Ecto neural progenitor cell (in vitro differentiated cells): ENCODE measurements at regions not wholly inside any gene's neighbourhood (a gene's known extent, or its start where the extent isn't known, plus 50 kb on each side); places are given as distances from the start of the nearest gene placed in this dataset.
"Not testable (repeated sequence)": the region's sequence is repeated elsewhere in the genome, so short reads cannot be mapped to it uniquely, and the experiment has no call there.

ENCODE experiments used
- DNase-seq: peaks from one replicate; pipeline ENCODE4 v3.0.0-alpha.2; 2018; ENCODE audit warnings: low spot score

DNA sequence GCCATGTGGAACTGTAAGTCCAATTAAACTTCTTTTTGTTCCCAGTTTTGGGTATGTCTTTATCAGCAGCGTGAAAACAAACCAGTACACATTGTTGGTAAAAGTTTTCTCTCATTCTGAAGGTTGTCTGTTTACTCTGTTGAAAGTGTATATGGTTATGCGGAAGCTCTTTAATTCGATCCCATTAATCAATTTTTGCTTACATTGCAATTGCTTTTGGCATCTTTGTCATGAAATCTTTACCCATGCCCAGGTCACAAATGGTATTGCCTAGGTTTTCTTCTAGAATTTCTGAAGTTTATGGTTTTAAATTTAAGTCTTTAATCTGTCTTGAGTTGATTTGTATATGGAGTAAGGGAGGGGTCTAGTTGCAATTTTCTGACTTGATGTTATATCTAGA lies 1901.9 kb downstream of the MAT2B start:
- no peak for DNase-seq

GRCh38 chr5:165410476-165410875 lies 1905.1 kb downstream of the MAT2B start:
- DNase-seq, result no peak

GRCh38 chr5:165411532-165411931 lies 1906.1 kb downstream of the MAT2B start:
- not testable (repeated sequence) for DNase-seq

GRCh38 chr5:165420493-165420892 lies 1915.1 kb downstream of the MAT2B start:
- DNase-seq, result no peak

- DNase-seq, result no peak
These were observed 1918.4 kb downstream of the MAT2B start for GRCh38 chr5:165423697-165424299.

- DNase-seq, result no peak
These were observed 1920.2 kb downstream of the MAT2B start for GRCh38 chr5:165425594-165425993.

- DNase-seq, result no peak
These were observed 1943.3 kb downstream of the MAT2B start for GRCh38 chr5:165448753-165449152.

DNA sequence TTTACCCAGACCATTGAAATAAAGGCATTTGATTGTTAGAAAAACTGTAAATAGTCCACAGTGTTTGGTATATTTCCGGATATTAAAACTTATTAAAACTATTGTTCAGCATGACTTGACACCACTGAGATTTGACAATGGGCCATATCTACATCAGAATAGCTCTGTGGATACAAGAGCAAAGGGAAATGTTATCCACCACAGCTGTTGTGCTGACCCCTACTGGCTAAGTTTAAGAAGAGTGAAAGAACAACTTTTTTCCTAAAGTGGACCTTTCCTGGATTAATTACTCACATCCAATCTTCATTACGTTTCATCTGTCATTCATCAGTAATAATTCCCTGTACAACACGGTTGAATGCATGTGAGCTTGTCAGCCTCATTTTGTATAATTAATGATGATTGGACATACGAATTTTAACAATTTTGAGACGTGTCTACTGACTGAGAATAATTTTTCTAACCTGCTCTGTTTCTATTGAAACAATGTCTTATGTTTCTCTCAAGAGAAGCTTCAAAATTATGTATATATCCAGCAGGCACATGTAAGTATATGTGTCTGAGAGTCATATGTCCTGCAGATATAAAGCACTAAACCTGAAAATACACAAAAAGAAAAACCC lies 1952.6 kb downstream of the MAT2B start:
- no peak for DNase-seq

GRCh38 chr5:165459232-165459631 lies 1953.8 kb downstream of the MAT2B start:
- DNase-seq, result no peak

DNA sequence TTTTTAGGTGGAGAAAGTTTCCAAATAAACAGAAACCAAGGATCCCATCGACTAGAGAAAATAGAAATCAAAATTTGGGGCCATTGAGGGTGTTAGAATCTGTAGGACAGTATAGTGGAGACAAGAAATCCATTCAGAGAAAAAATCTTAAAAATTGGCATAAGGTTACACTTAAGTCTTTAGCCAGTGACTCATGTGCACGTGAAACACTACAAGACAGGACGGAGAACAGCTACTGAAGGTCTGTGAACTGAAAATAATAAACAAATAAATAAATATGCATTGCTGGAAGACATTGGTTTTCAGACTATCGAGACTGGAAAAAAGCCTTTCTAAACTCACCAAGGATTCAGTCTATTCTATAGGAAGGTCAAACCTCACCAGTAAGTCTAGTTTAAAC lies 1955.5 kb downstream of the MAT2B start:
- no peak for DNase-seq

DNA sequence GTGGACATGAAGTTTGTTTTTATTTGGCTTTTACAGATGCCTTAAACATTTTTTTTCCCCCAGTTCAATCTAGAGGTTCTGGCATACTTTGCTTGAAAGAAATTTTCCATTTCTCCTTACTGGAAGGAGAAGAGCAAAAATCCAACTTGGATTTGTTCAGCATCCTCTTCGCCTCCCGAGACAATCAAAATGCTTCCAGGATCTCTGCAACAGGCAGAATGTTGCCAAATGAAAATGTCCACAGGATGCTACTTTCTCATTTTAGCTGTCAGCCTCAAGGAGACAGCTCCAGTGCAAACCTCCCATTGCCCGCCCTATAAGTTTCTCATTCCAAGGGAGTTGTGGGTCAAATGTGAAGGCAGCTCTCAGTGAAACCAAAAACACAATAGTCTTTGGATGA lies 1972.1 kb downstream of the MAT2B start:
- DNase-seq, result no peak

- no peak for DNase-seq
These were observed 1990.5 kb downstream of the MAT2B start for GRCh38 chr5:165495829-165496380.

- DNase-seq, result no peak
These were observed 1992.3 kb downstream of the MAT2B start for GRCh38 chr5:165497707-165498106.

DNA sequence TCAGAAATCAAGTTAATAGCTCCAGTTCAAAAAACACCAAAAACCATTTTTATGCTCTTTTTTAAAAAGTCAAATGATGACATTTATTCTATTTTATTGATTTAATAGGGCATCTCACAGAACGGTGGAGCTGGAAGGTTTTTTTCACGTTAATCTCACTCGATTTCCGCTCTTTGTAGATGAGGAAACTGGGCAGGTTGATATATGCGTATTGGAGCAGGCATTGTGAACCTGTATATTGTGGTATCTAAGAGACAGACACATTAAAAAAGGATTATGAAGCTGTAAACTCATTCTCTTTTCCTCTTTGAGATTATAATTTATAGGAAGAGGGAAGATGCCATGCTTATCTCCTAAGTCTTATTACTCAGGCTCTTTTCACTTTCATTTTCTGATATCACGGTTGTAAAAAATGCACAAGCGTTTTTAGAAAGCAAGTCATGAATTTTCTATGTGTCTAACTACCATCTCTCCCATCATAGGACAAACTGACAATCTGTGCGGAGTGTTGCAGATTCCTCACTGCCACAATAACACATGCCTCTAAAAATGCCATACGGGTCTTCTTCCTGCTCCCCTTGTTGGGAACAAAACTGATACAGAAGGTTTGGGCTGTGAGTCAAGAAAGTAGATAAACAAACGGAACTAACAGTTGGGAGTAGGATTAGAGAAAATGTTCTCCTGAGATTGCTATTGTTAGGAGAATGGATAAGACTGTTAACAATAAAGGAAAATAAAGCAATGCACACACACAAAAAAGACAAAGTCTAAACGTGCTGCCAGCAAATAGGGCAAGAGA lies 1997.7 kb downstream of the MAT2B start:
- DNase-seq, result no peak

GRCh38 chr5:165504674-165505073 lies 1999.3 kb downstream of the MAT2B start:
- DNase-seq, result no peak

DNA sequence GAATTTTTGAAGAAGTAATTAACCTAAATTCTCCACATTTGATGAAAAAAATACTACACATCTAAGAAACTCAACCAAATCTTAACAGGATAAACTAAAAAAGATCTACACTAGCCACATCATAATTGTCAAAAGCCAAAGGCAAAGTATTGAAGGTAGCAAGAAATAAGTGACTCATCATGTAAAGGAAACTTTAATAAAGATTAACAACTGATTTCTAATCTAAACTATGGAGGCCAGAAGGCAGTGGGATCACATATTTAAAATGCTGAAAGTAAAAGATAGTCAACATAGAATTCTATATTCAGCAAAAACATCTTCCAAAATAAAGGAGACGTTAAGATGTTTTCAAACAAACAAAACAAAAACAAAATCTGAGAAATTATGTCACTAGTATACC lies 2002.9 kb downstream of the MAT2B start:
- no peak for DNase-seq

DNA sequence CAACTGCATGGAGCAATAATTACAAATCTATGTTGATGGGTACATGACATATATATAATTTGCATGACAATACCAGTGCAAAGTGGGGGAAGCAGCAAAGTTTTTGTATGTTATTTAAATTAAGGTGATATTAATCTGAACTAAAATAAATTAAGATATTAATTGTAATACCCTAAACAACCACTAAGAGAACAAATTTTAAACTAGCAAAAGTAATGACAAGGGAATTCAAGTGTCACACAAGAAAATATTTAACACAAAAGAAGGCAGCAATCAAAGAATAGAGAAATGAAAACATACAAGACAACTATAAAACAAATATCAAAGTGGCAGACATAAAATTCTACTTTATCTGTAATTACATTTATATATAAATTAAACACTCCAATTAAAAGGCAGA lies 2003.4 kb downstream of the MAT2B start:
- DNase-seq, result no peak

DNA sequence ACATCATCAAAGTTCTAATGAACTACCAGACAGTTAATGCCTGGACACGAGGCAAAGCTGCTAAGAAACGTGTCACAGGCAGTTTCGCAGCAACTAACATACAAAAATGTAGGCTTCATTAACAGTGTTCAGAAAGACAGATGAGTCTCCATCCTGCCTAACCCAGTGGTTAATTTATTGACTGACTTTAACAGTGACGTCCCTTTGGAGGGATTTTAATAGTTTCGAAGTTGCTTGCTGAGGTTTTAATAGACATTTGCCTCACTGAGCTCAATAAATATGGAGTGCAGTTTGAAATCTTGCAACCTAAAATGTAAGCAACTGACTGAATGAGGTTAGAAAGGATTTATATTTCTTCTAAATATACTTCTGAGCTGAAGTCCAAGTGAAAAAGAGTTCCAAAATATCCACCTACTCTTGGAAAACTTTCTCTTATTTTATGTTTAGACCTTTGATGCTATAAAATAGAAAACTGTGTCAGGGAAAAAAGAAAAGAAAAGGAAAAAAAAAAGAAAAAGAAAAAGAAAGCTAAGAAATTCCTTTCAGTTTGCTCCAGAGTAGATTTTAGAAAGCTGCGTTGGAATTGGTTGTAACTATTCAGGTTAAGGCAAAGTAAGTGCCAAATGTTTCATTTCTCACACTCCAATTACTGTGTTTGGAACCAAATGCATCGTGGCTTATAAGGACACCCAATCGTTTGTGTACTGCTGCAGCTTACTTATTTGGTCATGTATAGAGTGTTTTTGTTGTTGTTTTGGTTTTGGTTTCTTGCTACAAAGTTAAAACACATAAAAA lies 2016.6 kb downstream of the MAT2B start:
- no peak for DNase-seq

DNA sequence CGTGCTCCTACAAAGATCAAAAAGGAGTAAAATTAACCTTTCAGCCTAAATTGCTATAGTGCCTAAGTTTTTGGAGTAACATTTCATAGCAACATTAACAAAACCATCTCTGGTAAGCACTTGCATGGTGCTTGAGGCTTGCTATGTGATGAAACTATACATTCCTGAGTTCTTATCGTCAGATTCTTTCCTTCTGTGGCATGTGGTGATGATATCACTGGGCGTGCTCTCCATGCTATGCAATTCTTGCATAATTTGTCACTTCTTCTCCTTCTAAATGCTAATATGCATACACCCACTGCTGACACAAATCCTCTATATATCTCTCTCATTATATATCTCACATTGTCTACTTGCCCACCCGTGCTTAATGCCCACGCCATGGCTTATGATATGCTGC lies 2019.9 kb downstream of the MAT2B start:
- DNase-seq, result no peak

GRCh38 chr5:165526357-165526756 lies 2020.9 kb downstream of the MAT2B start:
- DNase-seq, result no peak

DNA sequence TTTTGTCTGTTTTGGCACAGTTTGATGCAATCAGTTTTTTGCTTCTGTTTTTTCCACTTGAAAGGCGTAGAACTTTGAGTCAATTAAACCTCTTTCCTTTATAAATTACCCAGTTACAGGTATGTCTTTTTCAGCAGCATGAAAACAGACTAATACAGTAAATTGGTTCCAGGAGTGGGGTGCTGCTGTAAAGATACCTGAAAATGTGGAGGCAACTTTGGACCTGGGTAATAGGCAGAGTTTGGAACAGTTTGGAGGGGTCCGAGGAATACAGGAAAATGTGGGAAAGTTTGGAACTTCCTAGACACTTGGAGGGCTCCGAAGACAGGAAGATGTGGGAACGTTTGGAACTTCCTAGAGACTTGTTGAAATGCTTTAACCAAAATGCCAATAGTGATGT lies 2022.2 kb downstream of the MAT2B start:
- DNase-seq, result no peak

DNA sequence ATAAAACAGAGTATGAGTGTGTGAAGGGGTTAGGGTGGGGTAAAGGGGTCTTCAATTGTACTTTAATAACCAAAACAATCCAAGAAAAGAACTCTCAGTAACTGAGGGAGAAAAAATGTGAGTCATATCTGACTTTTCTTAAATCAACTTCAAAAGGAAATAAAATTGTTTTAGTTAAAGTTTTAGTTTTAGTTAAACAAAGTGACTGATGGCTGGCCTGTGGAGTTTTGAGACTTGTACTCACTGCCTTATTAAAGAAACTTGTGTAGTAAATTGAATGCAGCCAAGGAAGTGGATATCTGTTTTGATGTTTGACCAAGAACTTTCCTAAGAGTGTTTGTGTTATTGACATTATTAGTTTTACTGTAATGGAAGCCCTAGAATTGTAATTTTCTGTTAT lies 2032.6 kb downstream of the MAT2B start:
- no peak for DNase-seq
